ENCODE measurements at regions not wholly inside any gene's neighbourhood (a gene's known extent, or its start where the extent isn't known, plus 50 kb on each side); places are given as distances from the start of the nearest gene placed in this dataset.

GRCh38 chr5:124606093-124606492 is 140.3 kb downstream of the ZNF608 start (continued):
- TF ChIP-seq CHD7 (IDR thresholded peaks at IDR 0.05; ENCODE audit: insufficient replicate concordance, low read length) = no peak
- no peak for TF ChIP-seq MAFK (IDR thresholded peaks at IDR 0.05; ENCODE audit: low read depth, low read length)
- no peak for TF ChIP-seq JUN (IDR thresholded peaks at IDR 0.05; ENCODE audit: low read depth, low read length)

Data from H1 (cell line).